OCI-LY7 (cell line): ENCODE measurements at regions not wholly inside any gene's neighbourhood (a gene's known extent, or its start where the extent isn't known, plus 50 kb on each side); places are given as distances from the start of the nearest gene placed in this dataset.

Source experiments
- CTCF ChIP-seq: fragments of 200-600 bp; sonication (generic); conservative IDR thresholded peaks from 2 replicates; pipeline ENCODE4 v1.5.1; 2014; ENCODE audit warnings: mild to moderate bottlenecking, antibody characterized with exemption, low read length, moderate library complexity, mixed read lengths
- EZH2phosphoT487 ChIP-seq: fragments of 200-600 bp; sonication (generic); IDR thresholded peaks from 2 replicates; pipeline ENCODE4 v1.6.1; 2018; ENCODE audit warnings: low read depth, borderline replicate concordance, mild to moderate bottlenecking, mixed run types, antibody characterized with exemption, low read length, moderate library complexity, mixed read lengths

DNA sequence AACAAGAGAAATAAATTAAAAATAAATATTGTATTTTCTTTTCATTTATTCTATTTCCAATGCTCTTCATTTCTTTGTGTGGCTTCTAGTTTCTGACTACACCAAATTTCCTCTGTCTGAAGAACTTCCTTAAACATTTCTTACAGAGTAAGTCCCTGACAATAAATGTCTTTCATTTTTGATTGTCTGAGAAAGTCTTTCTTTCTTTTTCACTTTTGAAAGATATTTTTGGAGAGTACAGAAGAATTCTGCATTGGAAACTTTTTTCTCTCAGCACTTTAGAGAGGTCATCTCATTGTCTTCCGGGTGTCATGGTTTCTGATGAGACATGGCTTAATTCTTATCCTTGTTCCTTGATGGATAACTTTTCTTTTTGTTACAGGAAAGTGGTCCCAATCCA is 119.6 kb downstream of the MOBP start:
- TF ChIP-seq CTCF (no peak), EZH2phosphoT487 (no peak)
